Neural progenitor cell (in vitro differentiated cells): ENCODE measurements at regions not wholly inside any gene's neighbourhood (a gene's known extent, or its start where the extent isn't known, plus 50 kb on each side); places are given as distances from the start of the nearest gene placed in this dataset.

Experiments used
- CTCF ChIP-seq: fragments of 200-600 bp; sonication (generic); IDR thresholded peaks from 2 replicates; pipeline ENCODE4 v1.5.1; 2017; ENCODE audit warnings: antibody characterized with exemption, mild to moderate bottlenecking
- EZH2 ChIP-seq: fragments of 200-600 bp; sonication (generic); IDR thresholded peaks from 2 replicates; pipeline ENCODE4 v1.6.1; 2017; ENCODE audit warnings: antibody characterized with exemption, mild to moderate bottlenecking, moderate library complexity
- EZH2phosphoT487 ChIP-seq: fragments of 200-600 bp; sonication (generic); IDR thresholded peaks from 2 replicates; pipeline ENCODE4 v1.6.1; 2017; ENCODE audit warnings: antibody characterized with exemption

- TF ChIP-seq CTCF: no peak
- TF ChIP-seq EZH2: no peak
- no peak for TF ChIP-seq EZH2phosphoT487
Observed at GRCh38 chr3:168472783-168473182, 377.1 kb upstream of the GOLIM4 start.
